Muscle layer of duodenum (tissue), 2 donors: ENCODE measurements at regions not wholly inside any gene's neighbourhood (a gene's known extent, or its start where the extent isn't known, plus 50 kb on each side); places are given as distances from the start of the nearest gene placed in this dataset.

Experiments
- H3K27ac ChIP-seq: one replicate; pipeline ENCODE4 v1.7.0; 2013; ENCODE audit warnings: mild to moderate bottlenecking, low read length
- H3K27me3 ChIP-seq: one replicate; pipeline ENCODE4 v1.7.0; 2013; ENCODE audit warnings: low read depth, mild to moderate bottlenecking, control low read depth, low read length
- H3K36me3 ChIP-seq, 2 donors: one replicate each; pipeline ENCODE4 v1.7.0; 2013; ENCODE audit warnings: low read length in 2 of 2, control low read depth in 1 of 2, mild to moderate bottlenecking in 1 of 2; ENCODE audit not compliant: insufficient read depth in 2 of 2, control insufficient read depth in 1 of 2
- H3K4me1 ChIP-seq, 2 donors: one replicate each; pipeline ENCODE4 v1.7.0; 2013; ENCODE audit warnings: low read length in 2 of 2, mild to moderate bottlenecking in 2 of 2, control low read depth in 1 of 2, moderate library complexity in 1 of 2; ENCODE audit not compliant: insufficient read depth in 2 of 2, control insufficient read depth in 1 of 2
- H3K4me3 ChIP-seq, 2 donors: one replicate each; pipeline ENCODE4 v1.7.0; 2013; ENCODE audit warnings: low read length in 2 of 2, low read depth in 1 of 2, mild to moderate bottlenecking in 1 of 2
- H3K9me3 ChIP-seq, 2 donors: one replicate each; pipeline ENCODE4 v1.7.0; 2013; ENCODE audit warnings: low read length in 2 of 2, control low read depth in 1 of 2, mild to moderate bottlenecking in 1 of 2; ENCODE audit not compliant: control insufficient read depth in 1 of 2
- donor health status: healthy.

- Histone ChIP-seq H3K27me3 (no peaks in the 10 kb centered on the region), H3K4me3 (no peak overlapping the region), H3K4me1 (no peaks in the 10 kb centered on the region), H3K9me3 (no peaks in the 10 kb centered on the region), H3K36me3 (no peaks in the 10 kb centered on the region), H3K27ac (no peak overlapping the region)
Observed at GRCh38 chr5:24347158-24347557, 297.6 kb downstream of the CDH10 start.

GRCh38 chr5:24351285-24351684 lies 293.5 kb downstream of the CDH10 start:
- no peaks in the 10 kb centered on the region for H3K9me3 ChIP-seq
- H3K36me3 ChIP-seq: no peaks in the 10 kb centered on the region
- no peaks in the 10 kb centered on the region for H3K27me3 ChIP-seq
- no peak overlapping the region for H3K27ac ChIP-seq
- no peak overlapping the region for H3K4me3 ChIP-seq
- no peaks in the 10 kb centered on the region for H3K4me1 ChIP-seq

DNA sequence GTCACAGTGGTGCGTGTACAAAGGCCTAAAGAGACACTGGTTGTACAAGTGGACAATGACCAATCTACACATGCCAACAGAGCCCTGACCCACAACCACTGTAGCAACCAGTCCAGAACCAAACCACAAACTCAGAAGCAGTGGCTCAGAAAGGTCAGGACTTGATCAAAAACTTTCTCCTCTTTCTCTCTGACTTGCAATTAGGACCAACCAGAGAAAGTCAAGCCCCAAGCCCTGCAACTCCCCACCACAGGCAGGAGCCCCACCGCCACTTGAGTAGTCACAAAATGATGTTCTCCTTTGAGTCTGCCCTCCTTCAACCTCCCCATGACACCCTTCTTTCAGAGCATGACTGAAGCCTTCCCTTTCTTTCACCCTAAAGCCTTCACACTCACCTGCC lies 291.8 kb downstream of the CDH10 start:
- Histone ChIP-seq H3K4me3 (no peak overlapping the region), H3K4me1 (no peaks in the 10 kb centered on the region), H3K27me3 (no peaks in the 10 kb centered on the region), H3K36me3 (no peaks in the 10 kb centered on the region), H3K9me3 (no peaks in the 10 kb centered on the region), H3K27ac (no peak overlapping the region)

- H3K27me3 ChIP-seq: no peaks in the 10 kb centered on the region
- H3K4me1 ChIP-seq: no peaks in the 10 kb centered on the region
- no peak overlapping the region for H3K4me3 ChIP-seq
- no peaks in the 10 kb centered on the region for H3K36me3 ChIP-seq
- H3K27ac ChIP-seq: no peak overlapping the region
- no peaks in the 10 kb centered on the region for H3K9me3 ChIP-seq
Observed at GRCh38 chr5:24353611-24354010, 291.2 kb downstream of the CDH10 start.

DNA sequence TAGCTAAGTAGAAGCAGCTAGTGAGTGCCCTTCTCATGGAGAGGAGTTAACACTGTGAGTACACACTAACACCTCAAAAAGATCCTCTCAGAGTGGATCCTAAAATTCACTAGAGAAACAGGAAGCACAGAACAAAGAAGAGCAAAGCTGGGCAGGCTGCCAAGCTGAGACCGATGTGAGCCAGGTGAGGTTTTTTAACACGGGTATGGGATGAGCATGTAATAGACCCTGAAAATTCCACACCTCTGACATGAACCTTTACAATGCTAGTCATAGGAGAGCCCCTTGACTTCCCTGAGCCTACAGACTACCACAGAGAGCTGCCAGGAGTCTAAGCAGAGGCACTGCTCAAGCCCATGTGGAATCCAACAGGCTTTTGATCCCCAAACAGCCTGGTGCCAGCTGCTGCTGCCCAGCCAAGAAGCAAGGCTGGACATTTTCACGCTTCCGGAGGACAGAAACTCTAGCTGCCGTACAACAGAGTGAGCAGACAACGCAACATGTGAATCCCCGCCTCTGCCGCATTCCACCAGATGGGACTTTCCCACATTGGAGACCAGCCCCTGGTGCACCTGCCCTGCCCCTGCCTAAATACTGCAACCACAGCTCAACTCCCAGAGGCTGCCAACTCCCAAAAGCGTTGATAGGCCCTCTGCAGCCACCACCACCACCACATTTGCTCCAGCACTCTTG lies 280.8 kb downstream of the CDH10 start:
- H3K27me3 ChIP-seq: no peaks in the 10 kb centered on the region
- H3K36me3 ChIP-seq: no peaks in the 10 kb centered on the region
- H3K27ac ChIP-seq: no peak overlapping the region
- no peaks in the 10 kb centered on the region for H3K4me1 ChIP-seq
- no peaks in the 10 kb centered on the region for H3K9me3 ChIP-seq
- no peak overlapping the region for H3K4me3 ChIP-seq

- no peaks in the 10 kb centered on the region for H3K4me1 ChIP-seq
- H3K27me3 ChIP-seq: no peaks in the 10 kb centered on the region
- H3K27ac ChIP-seq: no peak overlapping the region
- no peaks in the 10 kb centered on the region for H3K36me3 ChIP-seq
- H3K9me3 ChIP-seq: no peaks in the 10 kb centered on the region
- H3K4me3 ChIP-seq: no peak overlapping the region
Observed at GRCh38 chr5:24364711-24365110, 280.1 kb downstream of the CDH10 start.

GRCh38 chr5:24365406-24365805 lies 279.4 kb downstream of the CDH10 start:
- no peaks in the 10 kb centered on the region for H3K27me3 ChIP-seq
- no peak overlapping the region for H3K27ac ChIP-seq
- H3K9me3 ChIP-seq: no peaks in the 10 kb centered on the region
- H3K4me1 ChIP-seq: no peaks in the 10 kb centered on the region
- H3K4me3 ChIP-seq: no peak overlapping the region
- H3K36me3 ChIP-seq: no peaks in the 10 kb centered on the region

DNA sequence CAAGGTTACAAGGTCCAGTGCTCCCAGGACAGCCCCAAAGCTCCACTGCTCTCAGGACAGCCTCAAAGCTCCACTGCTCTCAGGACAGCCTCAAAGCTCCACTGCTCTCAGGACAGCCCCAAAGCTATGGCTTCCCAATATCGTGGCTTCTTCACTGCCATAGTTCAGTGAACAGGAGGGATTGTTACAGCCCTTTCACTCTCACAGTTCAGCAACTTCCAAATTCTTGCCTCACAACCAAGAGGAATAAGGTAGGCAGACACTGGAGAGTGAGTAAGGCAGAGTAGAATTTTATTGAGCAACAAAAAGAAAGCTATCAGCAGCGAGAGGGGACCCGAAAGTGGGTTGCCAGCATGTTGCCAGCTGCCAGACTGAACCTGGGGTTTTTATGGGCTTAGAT lies 277.6 kb downstream of the CDH10 start:
- H3K36me3 ChIP-seq: no peaks in the 10 kb centered on the region
- H3K4me3 ChIP-seq: no peak overlapping the region
- H3K9me3 ChIP-seq: no peaks in the 10 kb centered on the region
- H3K27me3 ChIP-seq: no peaks in the 10 kb centered on the region
- no peak overlapping the region for H3K27ac ChIP-seq
- H3K4me1 ChIP-seq: no peaks in the 10 kb centered on the region

GRCh38 chr5:24368115-24368514 lies 276.7 kb downstream of the CDH10 start:
- Histone ChIP-seq H3K36me3 (no peaks in the 10 kb centered on the region), H3K27ac (no peak overlapping the region), H3K4me1 (no peaks in the 10 kb centered on the region), H3K9me3 (no peaks in the 10 kb centered on the region), H3K27me3 (no peaks in the 10 kb centered on the region), H3K4me3 (no peak overlapping the region)

DNA sequence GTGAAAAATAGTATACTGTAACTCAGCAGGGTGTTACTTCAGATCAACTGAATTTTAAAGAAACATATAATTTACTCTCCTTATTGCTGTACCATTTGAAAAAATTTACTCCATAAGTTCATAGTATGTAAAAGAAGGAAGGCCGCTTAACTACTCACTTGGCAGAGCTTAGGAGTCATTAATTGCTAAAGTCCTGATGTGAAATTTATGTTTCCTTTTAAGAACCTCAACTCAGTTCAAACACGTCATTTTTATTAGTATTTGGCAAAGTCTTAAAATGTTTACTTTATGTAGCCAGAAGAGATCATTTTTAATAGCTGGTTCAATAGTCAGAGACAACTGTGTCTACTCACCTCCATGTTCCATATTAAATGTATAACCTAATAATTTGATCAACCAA lies 268.6 kb downstream of the CDH10 start:
- Histone ChIP-seq H3K9me3 (no peaks in the 10 kb centered on the region), H3K27ac (no peak overlapping the region), H3K4me3 (no peak overlapping the region), H3K27me3 (no peaks in the 10 kb centered on the region), H3K36me3 (no peaks in the 10 kb centered on the region), H3K4me1 (no peaks in the 10 kb centered on the region)

- no peak overlapping the region for H3K4me3 ChIP-seq
- H3K27ac ChIP-seq: no peak overlapping the region
- H3K9me3 ChIP-seq: no peaks in the 10 kb centered on the region
- H3K36me3 ChIP-seq: no peaks in the 10 kb centered on the region
- H3K4me1 ChIP-seq: no peaks in the 10 kb centered on the region
- no peaks in the 10 kb centered on the region for H3K27me3 ChIP-seq
Observed at GRCh38 chr5:24376616-24377015, 268.2 kb downstream of the CDH10 start.

DNA sequence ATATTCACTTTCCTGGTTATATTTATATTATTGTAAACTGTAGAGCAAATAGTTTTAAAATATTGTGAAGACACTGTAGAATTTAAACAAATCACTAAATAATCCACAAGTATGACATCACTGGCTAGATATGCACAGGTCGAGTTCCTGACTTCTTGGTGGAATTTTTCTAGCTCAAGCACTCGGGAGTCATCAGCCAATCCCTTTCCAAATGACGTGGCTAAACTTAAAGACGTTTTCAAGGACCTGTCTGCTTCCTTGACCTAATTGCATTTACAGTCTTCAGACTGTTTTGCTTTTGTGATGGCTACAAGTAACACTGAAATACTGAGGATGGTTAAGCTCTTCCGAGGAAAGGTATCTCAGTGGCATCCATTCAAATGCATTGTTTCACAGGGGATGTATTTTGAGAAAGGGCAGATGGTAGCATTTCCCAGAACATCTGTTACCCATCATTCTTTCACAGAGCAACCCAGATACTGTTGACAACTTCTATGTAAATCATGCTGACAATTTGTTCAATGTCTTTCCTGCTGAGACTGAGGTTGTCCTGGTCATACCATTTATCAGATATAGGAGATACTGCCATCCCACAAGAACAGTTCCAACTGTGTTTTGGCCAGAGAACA lies 262.8 kb downstream of the CDH10 start:
- Histone ChIP-seq H3K27ac (no peak overlapping the region), H3K9me3 (no peaks in the 10 kb centered on the region), H3K4me1 (no peaks in the 10 kb centered on the region), H3K4me3 (no peak overlapping the region), H3K36me3 (no peaks in the 10 kb centered on the region), H3K27me3 (no peaks in the 10 kb centered on the region)
